PC-3 (cell line): ENCODE measurements at regions not wholly inside any gene's neighbourhood (a gene's known extent, or its start where the extent isn't known, plus 50 kb on each side); places are given as distances from the start of the nearest gene placed in this dataset.

Experiments used
- ATAC-seq: fragments of 200-7000 bp; cut with Tn5 transposase; 2 replicates; pipeline ENCODE4 v1.9.1; 2020; ENCODE audit warnings: mild to moderate bottlenecking, moderate library complexity
- BruUV-seq: library from RNA; stranded (reverse); fragments of 400-500 nt; replicated peaks from 2 replicates; lab custom pipeline; 2021; lab: Mats Ljungman, UMichigan
- CTCF ChIA-PET: fragments of 300-600 bp; sonication (Branson Sonifier 250); formaldehyde crosslinking; loops from one replicate; lab custom pipeline; 2022; ENCODE audit warnings: antibody characterized with exemption; lab: Charles Lee
- POLR2A ChIA-PET: fragments of 300-600 bp; sonication (Branson Sonifier 250); formaldehyde crosslinking; loops from one replicate; lab custom pipeline; 2022; ENCODE audit warnings: antibody characterized with exemption; ENCODE audit not compliant: unreplicated experiment; lab: Charles Lee
- DNase-seq: peaks from one replicate; pipeline ENCODE4 v3.0.0-alpha.2; 2015
- H2AFZ ChIP-seq: fragments of 300-600 bp; sonication (generic); 2 replicates; pipeline ENCODE4 v1.6.0; 2016; ENCODE audit warnings: antibody characterized with exemption, low read length
- H3F3A ChIP-seq: fragments of 300-600 bp; sonication (generic); one replicate; pipeline ENCODE4 v1.6.0; 2017; ENCODE audit warnings: antibody characterized with exemption, low read length, control low read depth, mild to moderate bottlenecking; ENCODE audit not compliant: unreplicated experiment
- H3K27ac ChIP-seq: fragments of 300-600 bp; sonication (generic); 2 replicates; pipeline ENCODE4 v1.5.1; 2016; ENCODE audit warnings: mild to moderate bottlenecking, low read length
- H3K27me3 ChIP-seq: fragments of 300-600 bp; sonication (generic); 2 replicates; pipeline ENCODE4 v1.6.1; 2016; ENCODE audit warnings: low read length, mixed read lengths
- H3K36me3 ChIP-seq: fragments of 300-600 bp; sonication (generic); 2 replicates; pipeline ENCODE4 v1.6.1; 2016; ENCODE audit warnings: low read depth, mixed run types, low read length, mixed read lengths
- H3K4me1 ChIP-seq: fragments of 300-600 bp; sonication (generic); 2 replicates; pipeline ENCODE4 v1.5.1; 2016; ENCODE audit warnings: low read length; ENCODE audit not compliant: insufficient read depth
- H3K4me2 ChIP-seq: fragments of 300-600 bp; sonication (generic); 2 replicates; pipeline ENCODE4 v1.6.0; 2016; ENCODE audit warnings: low read length
- H3K4me3 ChIP-seq: fragments of 300-600 bp; sonication (generic); 2 replicates; pipeline ENCODE4 v1.5.1; 2016; ENCODE audit warnings: mild to moderate bottlenecking, low read length, mixed read lengths
- H3K79me2 ChIP-seq: fragments of 300-600 bp; sonication (generic); 2 replicates; pipeline ENCODE4 v1.6.1; 2017; ENCODE audit warnings: low read length, mixed read lengths
- H3K9ac ChIP-seq: fragments of 300-600 bp; sonication (generic); 2 replicates; pipeline ENCODE4 v1.6.0; 2016; ENCODE audit warnings: mild to moderate bottlenecking, low read length
- H3K9me2 ChIP-seq: fragments of 300-600 bp; sonication (generic); replicated peaks from 2 replicates; pipeline ENCODE4 v1.6.1; 2016; ENCODE audit warnings: mixed run types, low read length, mixed read lengths
- H3K9me3 ChIP-seq: fragments of 300-600 bp; sonication (generic); 2 replicates; pipeline ENCODE4 v1.6.1; 2016; ENCODE audit warnings: low read length, mixed read lengths
- H4K20me1 ChIP-seq: fragments of 300-600 bp; sonication (generic); 2 replicates; pipeline ENCODE4 v1.6.1; 2016; ENCODE audit warnings: low read length, mixed read lengths
- EZH2 ChIP-seq: fragments of 300-600 bp; sonication (generic); IDR thresholded peaks from one replicate; pipeline ENCODE4 v1.6.1; 2017; ENCODE audit warnings: antibody characterized with exemption, mild to moderate bottlenecking, low read length; ENCODE audit not compliant: unreplicated experiment
- EZH2phosphoT487 ChIP-seq: fragments of 300-600 bp; sonication (generic); IDR thresholded peaks from 2 replicates; pipeline ENCODE4 v1.6.1; 2018; ENCODE audit warnings: mild to moderate bottlenecking, antibody characterized with exemption, low read length, borderline replicate concordance
- intact Hi-C: fragments of 100-400 bp; cut with micrococcal nuclease; formaldehyde crosslinking; loops from 2 replicates; pipeline ENCODE4 v1.9.0; 2023
- TF ChIP-seq, protein P1 (sequence below): fragments of 300-600 bp; sonication (generic); conservative IDR thresholded peaks from 2 replicates; pipeline ENCODE4 v1.5.1; 2017; ENCODE audit warnings: antibody characterized with exemption, low read depth, mild to moderate bottlenecking, low read length

GRCh38 chr5:28014779-28015178 is 976.4 kb upstream of the CDH9 start:
- Histone ChIP-seq H3K9me3 (0 out of 2 replicates have a peak, but pooled peaks cover 10% of the 10 kb centered on the region), H3K79me2 (no peaks in the 10 kb centered on the region), H2AFZ (no peak overlapping the region), H3K9me2 (no peaks in the 10 kb centered on the region), H3F3A (no peaks in the 10 kb centered on the region), H3K4me3 (no peak overlapping the region), H3K4me2 (no peak overlapping the region), H3K36me3 (no peaks in the 10 kb centered on the region), H4K20me1 (no peaks in the 10 kb centered on the region), H3K27me3 (no peaks in the 10 kb centered on the region), H3K27ac (no peak overlapping the region), H3K4me1 (peaks cover under 1% of the 10 kb centered on the region; the same call in 1 of the 2 replicates), H3K9ac (no peak overlapping the region)
- intact Hi-C loops: no loop called here
- CTCF ChIA-PET: no interaction called here
- BruUV-seq: no TSS peak
- TF ChIP-seq, protein P1, sequence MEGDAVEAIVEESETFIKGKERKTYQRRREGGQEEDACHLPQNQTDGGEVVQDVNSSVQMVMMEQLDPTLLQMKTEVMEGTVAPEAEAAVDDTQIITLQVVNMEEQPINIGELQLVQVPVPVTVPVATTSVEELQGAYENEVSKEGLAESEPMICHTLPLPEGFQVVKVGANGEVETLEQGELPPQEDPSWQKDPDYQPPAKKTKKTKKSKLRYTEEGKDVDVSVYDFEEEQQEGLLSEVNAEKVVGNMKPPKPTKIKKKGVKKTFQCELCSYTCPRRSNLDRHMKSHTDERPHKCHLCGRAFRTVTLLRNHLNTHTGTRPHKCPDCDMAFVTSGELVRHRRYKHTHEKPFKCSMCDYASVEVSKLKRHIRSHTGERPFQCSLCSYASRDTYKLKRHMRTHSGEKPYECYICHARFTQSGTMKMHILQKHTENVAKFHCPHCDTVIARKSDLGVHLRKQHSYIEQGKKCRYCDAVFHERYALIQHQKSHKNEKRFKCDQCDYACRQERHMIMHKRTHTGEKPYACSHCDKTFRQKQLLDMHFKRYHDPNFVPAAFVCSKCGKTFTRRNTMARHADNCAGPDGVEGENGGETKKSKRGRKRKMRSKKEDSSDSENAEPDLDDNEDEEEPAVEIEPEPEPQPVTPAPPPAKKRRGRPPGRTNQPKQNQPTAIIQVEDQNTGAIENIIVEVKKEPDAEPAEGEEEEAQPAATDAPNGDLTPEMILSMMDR: peak; percentile 76
- no peak for TF ChIP-seq EZH2phosphoT487
- ATAC-seq (no peak), DNase-seq (peak; percentile 53)
- POLR2A ChIA-PET: no interaction called here

- Histone ChIP-seq H3K9me2 (no peaks in the 10 kb centered on the region), H3K4me1 (peaks cover 10% of the 10 kb centered on the region; the same call in 1 of the 2 replicates), H3K4me3 (no peak overlapping the region), H3K27me3 (no peaks in the 10 kb centered on the region), H3K79me2 (no peaks in the 10 kb centered on the region), H3K9me3 (0 out of 2 replicates have a peak, but pooled peaks cover 10% of the 10 kb centered on the region), H2AFZ (no peak overlapping the region), H3K27ac (no peak overlapping the region), H3K9ac (no peak overlapping the region), H3F3A (no peaks in the 10 kb centered on the region), H3K4me2 (no peak overlapping the region), H3K36me3 (no peaks in the 10 kb centered on the region), H4K20me1 (no peaks in the 10 kb centered on the region)
- BruUV-seq: no TSS peak
- TF ChIP-seq EZH2: no peak
- no peak for TF ChIP-seq EZH2phosphoT487
- TF ChIP-seq, protein P1: no peak; the same call in 1 of the 2 replicates
- intact Hi-C loops: no loop called here
- ATAC-seq (no peak), DNase-seq (no peak)
- ChIA-PET POLR2A (no interaction called here), CTCF (no interaction called here)
Observed at GRCh38 chr5:28012538-28012937, 974.2 kb upstream of the CDH9 start.

- BruUV-seq: no TSS peak
Observed at GRCh38 chr5:28009576-28009975, 971.2 kb upstream of the CDH9 start.

More at GRCh38 chr5:28009576-28009975, 971.2 kb upstream of the CDH9 start:
- ChIA-PET CTCF (no interaction called here), POLR2A (no interaction called here)
- H3K27ac ChIP-seq: no peak overlapping the region
- TF ChIP-seq EZH2: no peak
- TF ChIP-seq, protein P1: no peak
- no peak for TF ChIP-seq EZH2phosphoT487
- no peaks in the 10 kb centered on the region for H3K79me2 ChIP-seq
- peaks cover 10% of the 10 kb centered on the region; the same call in 1 of the 2 replicates for H3K4me1 ChIP-seq
- no peak overlapping the region for H3K4me3 ChIP-seq
- H3K4me2 ChIP-seq: 0 out of 2 replicates have a peak overlapping the region, but pooled peaks have one; percentile 14
- no peak; the same call in 1 of the 2 replicates for ATAC-seq
- H3K9me2 ChIP-seq: no peaks in the 10 kb centered on the region
- H3K9me3 ChIP-seq: 0 out of 2 replicates have a peak, but pooled peaks cover 10% of the 10 kb centered on the region
- no peaks in the 10 kb centered on the region for H3K27me3 ChIP-seq
- no peak overlapping the region for H3K9ac ChIP-seq
- intact Hi-C loops: no loop called here
- H3F3A ChIP-seq: no peaks in the 10 kb centered on the region
- no peaks in the 10 kb centered on the region for H4K20me1 ChIP-seq
- H3K36me3 ChIP-seq: no peaks in the 10 kb centered on the region
- peak; percentile 48 for DNase-seq
- no peak overlapping the region for H2AFZ ChIP-seq
